ENCODE measurements at regions not wholly inside any gene's neighbourhood (a gene's known extent, or its start where the extent isn't known, plus 50 kb on each side); places are given as distances from the start of the nearest gene placed in this dataset.
A peak's percentile ranks its signal among the peaks of the same experiment; 100 is the strongest.
"Not testable (repeated sequence)": the region's sequence is repeated elsewhere in the genome, so short reads cannot be mapped to it uniquely, and the experiment has no call there.

GRCh38 chr5:116898917-116899316 lies 324.3 kb upstream of the SEMA6A start:
- no peak for FAIRE-seq
- no peak for DNase-seq (ENCODE audit: insufficient read length, low spot score)

GRCh38 chr5:116897291-116897690 lies 322.7 kb upstream of the SEMA6A start:
- no peak for FAIRE-seq

GRCh38 chr5:116896001-116896400 lies 321.4 kb upstream of the SEMA6A start:
- no peak for FAIRE-seq

More at GRCh38 chr5:116897291-116897690, 322.7 kb upstream of the SEMA6A start:
- DNase-seq (ENCODE audit: insufficient read length, low spot score): no peak

GRCh38 chr5:116892993-116893392 lies 318.4 kb upstream of the SEMA6A start:
- no peak for FAIRE-seq

More at GRCh38 chr5:116896001-116896400, 321.4 kb upstream of the SEMA6A start:
- DNase-seq (ENCODE audit: insufficient read length, low spot score): no peak

GRCh38 chr5:116887104-116887503 lies 312.5 kb upstream of the SEMA6A start:
- DNase-seq (ENCODE audit: insufficient read length, low spot score) (no peak), FAIRE-seq (no peak)

More at GRCh38 chr5:116892993-116893392, 318.4 kb upstream of the SEMA6A start:
- no peak for DNase-seq (ENCODE audit: insufficient read length, low spot score)

GRCh38 chr5:116885825-116886224 lies 311.2 kb upstream of the SEMA6A start:
- FAIRE-seq: no peak
- DNase-seq (ENCODE audit: insufficient read length, low spot score): no peak

- FAIRE-seq: peak; percentile 26
- no peak for DNase-seq (ENCODE audit: insufficient read length, low spot score)
Observed at GRCh38 chr5:116883875-116884274, 309.3 kb upstream of the SEMA6A start.

GRCh38 chr5:116881921-116882531 lies 307.4 kb upstream of the SEMA6A start:
- FAIRE-seq: no peak
- DNase-seq (ENCODE audit: insufficient read length, low spot score): no peak

GRCh38 chr5:116880601-116881000 lies 306.0 kb upstream of the SEMA6A start:
- DNase-seq (ENCODE audit: insufficient read length, low spot score) (no peak), FAIRE-seq (no peak)

GRCh38 chr5:116880150-116880549 lies 305.5 kb upstream of the SEMA6A start:
- no peak for FAIRE-seq
- no peak for DNase-seq (ENCODE audit: insufficient read length, low spot score)

GRCh38 chr5:116876240-116876840 lies 301.7 kb upstream of the SEMA6A start:
- DNase-seq (ENCODE audit: insufficient read length, low spot score): no peak
- no peak for FAIRE-seq

GRCh38 chr5:116872986-116873385 lies 298.4 kb upstream of the SEMA6A start:
- DNase-seq (ENCODE audit: insufficient read length, low spot score) (no peak), FAIRE-seq (no peak)

- DNase-seq (ENCODE audit: insufficient read length, low spot score) (no peak), FAIRE-seq (no peak)
Observed at GRCh38 chr5:116872486-116872885, 297.9 kb upstream of the SEMA6A start.

- FAIRE-seq; DNase-seq (ENCODE audit: insufficient read length, low spot score): not testable (repeated sequence)
Observed at GRCh38 chr5:116867825-116868224, 293.2 kb upstream of the SEMA6A start.

- no peak for FAIRE-seq
Observed at GRCh38 chr5:116865651-116866050, 291.0 kb upstream of the SEMA6A start.

GRCh38 chr5:116864838-116865190 lies 290.2 kb upstream of the SEMA6A start:
- no peak for DNase-seq (ENCODE audit: insufficient read length, low spot score)
- FAIRE-seq: no peak

More at GRCh38 chr5:116865651-116866050, 291.0 kb upstream of the SEMA6A start:
- DNase-seq (ENCODE audit: insufficient read length, low spot score): no peak

- no peak for FAIRE-seq
- no peak for DNase-seq (ENCODE audit: insufficient read length, low spot score)
Observed at GRCh38 chr5:116864157-116864837, 289.7 kb upstream of the SEMA6A start.

- FAIRE-seq: no peak
- no peak for DNase-seq (ENCODE audit: insufficient read length, low spot score)
Observed at GRCh38 chr5:116862632-116863455, 288.2 kb upstream of the SEMA6A start.

GRCh38 chr5:116861666-116862065 lies 287.0 kb upstream of the SEMA6A start:
- DNase-seq (ENCODE audit: insufficient read length, low spot score) (no peak), FAIRE-seq (no peak)

GRCh38 chr5:116861097-116861496 lies 286.5 kb upstream of the SEMA6A start:
- FAIRE-seq: no peak
- no peak for DNase-seq (ENCODE audit: insufficient read length, low spot score)

GRCh38 chr5:116859666-116860320 lies 285.2 kb upstream of the SEMA6A start:
- DNase-seq (ENCODE audit: insufficient read length, low spot score) (no peak), FAIRE-seq (no peak)
